Keratinocyte (primary cell): ENCODE measurements at regions not wholly inside any gene's neighbourhood (a gene's known extent, or its start where the extent isn't known, plus 50 kb on each side); places are given as distances from the start of the nearest gene placed in this dataset.

Experiments
- EZH2 ChIP-seq: IDR thresholded peaks from one replicate; pipeline ENCODE4 v1.6.1; 2012; ENCODE audit warnings: inconsistent platforms, mild to moderate bottlenecking, low read length, moderate library complexity
- TF ChIP-seq, protein P1 (sequence below), 3 experiments: IDR thresholded peaks in 1 of 3; conservative IDR thresholded peaks in 1 of 3; optimal IDR thresholded peaks in 1 of 3; 2 replicates in 2 of 3; 3 replicates in 1 of 3; pipeline versions ENCODE3 to v1.5.1; 2011; ENCODE audit warnings: low read length in 3 of 3, mild to moderate bottlenecking in 3 of 3, moderate library complexity in 2 of 3, control low read depth in 1 of 3, inconsistent platforms in 1 of 3; ENCODE audit not compliant: insufficient read depth in 2 of 3; ENCODE audit errors: extremely low read depth in 1 of 3

DNA sequence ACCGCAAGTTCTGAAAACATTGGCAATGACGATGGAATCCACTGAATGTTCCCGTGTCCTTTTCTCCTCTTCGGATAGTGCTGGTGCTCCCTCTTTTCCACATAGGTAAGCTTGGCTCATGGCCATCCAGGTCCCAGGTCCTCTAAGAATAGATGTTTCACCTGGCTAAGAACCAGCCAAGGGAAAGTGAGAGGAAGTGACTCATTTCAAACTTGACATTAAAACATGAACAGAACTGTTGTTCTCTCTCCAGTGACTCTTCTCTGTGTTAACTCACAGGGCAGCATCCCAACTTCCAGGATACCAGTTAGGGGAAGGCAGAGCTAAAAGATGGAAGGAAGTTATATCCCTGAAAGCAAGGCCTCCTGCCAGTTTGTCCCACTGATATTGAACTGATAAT is 493.8 kb upstream of the CHRM3 start:
- TF ChIP-seq, protein P1, sequence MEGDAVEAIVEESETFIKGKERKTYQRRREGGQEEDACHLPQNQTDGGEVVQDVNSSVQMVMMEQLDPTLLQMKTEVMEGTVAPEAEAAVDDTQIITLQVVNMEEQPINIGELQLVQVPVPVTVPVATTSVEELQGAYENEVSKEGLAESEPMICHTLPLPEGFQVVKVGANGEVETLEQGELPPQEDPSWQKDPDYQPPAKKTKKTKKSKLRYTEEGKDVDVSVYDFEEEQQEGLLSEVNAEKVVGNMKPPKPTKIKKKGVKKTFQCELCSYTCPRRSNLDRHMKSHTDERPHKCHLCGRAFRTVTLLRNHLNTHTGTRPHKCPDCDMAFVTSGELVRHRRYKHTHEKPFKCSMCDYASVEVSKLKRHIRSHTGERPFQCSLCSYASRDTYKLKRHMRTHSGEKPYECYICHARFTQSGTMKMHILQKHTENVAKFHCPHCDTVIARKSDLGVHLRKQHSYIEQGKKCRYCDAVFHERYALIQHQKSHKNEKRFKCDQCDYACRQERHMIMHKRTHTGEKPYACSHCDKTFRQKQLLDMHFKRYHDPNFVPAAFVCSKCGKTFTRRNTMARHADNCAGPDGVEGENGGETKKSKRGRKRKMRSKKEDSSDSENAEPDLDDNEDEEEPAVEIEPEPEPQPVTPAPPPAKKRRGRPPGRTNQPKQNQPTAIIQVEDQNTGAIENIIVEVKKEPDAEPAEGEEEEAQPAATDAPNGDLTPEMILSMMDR (optimal IDR thresholded peaks at IDR 0.05 in 1 of 3, IDR thresholded peaks at IDR 0.05 in 1 of 3, conservative IDR thresholded peaks at IDR 0.05 in 1 of 3; ENCODE audit: extremely low read depth in 1 of 3, insufficient read depth in 2 of 3, low read length in 3 of 3) = no peak
- TF ChIP-seq EZH2 = no peak
